ENCODE measurements at regions not wholly inside any gene's neighbourhood (a gene's known extent, or its start where the extent isn't known, plus 50 kb on each side); places are given as distances from the start of the nearest gene placed in this dataset.

DNA sequence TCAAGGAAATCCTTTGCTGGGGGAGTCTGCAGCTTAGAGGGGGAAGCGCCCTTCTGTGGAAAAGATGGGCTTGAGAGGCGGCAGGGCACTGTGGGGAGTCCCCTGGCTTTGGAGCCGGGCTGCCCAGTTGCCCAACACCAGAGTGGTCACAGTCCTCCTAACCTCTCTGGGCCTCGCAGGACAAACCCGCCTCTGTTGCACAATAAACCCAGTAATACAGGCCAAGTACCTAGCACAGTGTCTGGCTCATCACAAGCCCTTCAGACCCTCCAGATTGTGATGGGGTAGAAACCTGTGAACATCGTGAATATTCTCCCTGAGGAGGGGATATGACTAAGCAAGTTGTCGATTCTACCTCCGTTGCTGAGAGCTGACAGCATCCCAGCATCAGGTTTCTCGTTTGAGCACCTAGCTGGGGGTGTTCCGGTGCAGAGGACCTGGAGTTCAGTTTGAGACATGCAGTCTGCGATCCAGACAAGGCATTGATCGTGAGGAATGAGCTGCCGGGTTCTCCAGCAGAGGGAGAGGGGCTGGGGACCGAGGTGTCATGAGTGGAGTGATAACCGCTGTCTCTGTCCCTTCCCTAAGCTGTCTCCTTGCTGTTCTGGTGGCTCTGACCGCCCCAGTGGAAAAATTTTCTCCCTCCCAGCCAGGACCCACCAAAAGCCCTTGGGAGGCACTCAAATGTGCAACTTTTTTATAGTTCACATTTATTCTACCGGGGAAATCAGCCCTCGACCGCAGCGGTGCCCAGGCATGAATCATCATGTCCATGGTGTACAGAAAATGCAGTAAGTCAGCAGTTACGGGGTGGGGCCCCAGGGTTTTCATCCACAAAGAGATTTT is 161.9 kb downstream of the WSCD1 start:
- Histone ChIP-seq H3K27me3 (no peaks in the 10 kb centered on the region), H3K4me3 (no peak overlapping the region), H3K9me3 (no peaks in the 10 kb centered on the region), H3K4me2 (peak overlapping the region; percentile 59), H3K27ac (no peak overlapping the region), H4K20me1 (no peaks in the 10 kb centered on the region), H3K9ac (no peak overlapping the region), H3K36me3 (no peaks in the 10 kb centered on the region), H3K4me1 (peaks cover 13% of the 10 kb centered on the region)
- TF ChIP-seq Cebpa-rat (IDR thresholded peaks at IDR 0.05) = no peak

DNA sequence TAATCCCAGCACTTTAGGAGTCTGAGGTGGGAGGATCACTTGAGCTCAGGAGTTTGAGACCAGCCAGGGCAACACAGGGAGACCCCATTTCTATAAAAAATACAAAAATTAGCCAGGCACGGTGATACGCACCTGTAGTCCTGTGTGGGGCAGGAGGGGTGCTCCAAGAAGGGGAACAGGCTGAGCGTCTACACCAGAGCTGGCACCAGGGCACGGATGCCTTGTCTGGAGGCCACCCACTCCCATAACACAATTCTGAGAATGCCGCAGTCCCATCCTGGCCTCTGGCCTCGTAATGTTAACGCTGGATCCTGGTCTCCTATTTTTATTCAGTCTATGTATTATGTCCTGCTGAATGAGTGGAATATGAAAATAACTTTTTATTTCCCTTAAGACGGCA is 161.3 kb downstream of the WSCD1 start:
- peaks cover 13% of the 10 kb centered on the region for H3K4me1 ChIP-seq
- H3K27me3 ChIP-seq = no peaks in the 10 kb centered on the region
- H3K9ac ChIP-seq = no peak overlapping the region
- H3K4me3 ChIP-seq = no peak overlapping the region
- no peaks in the 10 kb centered on the region for H4K20me1 ChIP-seq
- no peaks in the 10 kb centered on the region for H3K9me3 ChIP-seq
- H3K27ac ChIP-seq = no peak overlapping the region
- no peak for TF ChIP-seq Cebpa-rat (IDR thresholded peaks at IDR 0.05)
- no peak overlapping the region for H3K4me2 ChIP-seq
- H3K36me3 ChIP-seq = no peaks in the 10 kb centered on the region

DNA sequence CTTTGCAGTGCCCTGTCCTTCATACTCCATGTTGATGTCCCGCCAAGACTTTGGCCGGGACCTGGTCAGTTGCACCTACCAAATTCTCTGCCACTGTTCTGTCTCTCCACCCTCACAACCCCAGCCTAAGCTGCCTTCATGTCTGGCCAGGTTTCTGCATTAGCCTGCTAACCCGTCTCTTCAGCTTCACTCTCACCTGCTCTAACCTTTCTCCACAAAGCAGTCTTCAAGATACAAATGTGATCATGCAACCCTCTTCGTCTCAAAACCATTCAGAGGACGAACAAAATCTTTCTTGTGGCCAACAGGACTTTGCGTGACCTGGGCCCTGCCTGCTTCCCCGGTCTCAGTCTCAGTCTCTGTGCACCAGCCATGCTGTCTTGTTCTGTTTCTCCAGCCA is 148.2 kb downstream of the WSCD1 start:
- peaks cover 7% of the 10 kb centered on the region for H3K9me3 ChIP-seq
- H3K27ac ChIP-seq = no peak overlapping the region
- no peaks in the 10 kb centered on the region for H3K27me3 ChIP-seq
- H4K20me1 ChIP-seq = no peaks in the 10 kb centered on the region
- no peak for TF ChIP-seq Cebpa-rat (IDR thresholded peaks at IDR 0.05)
- H3K4me3 ChIP-seq = no peak overlapping the region
- no peaks in the 10 kb centered on the region for H3K36me3 ChIP-seq
- no peak overlapping the region for H3K4me2 ChIP-seq
- H3K4me1 ChIP-seq = peaks cover 5% of the 10 kb centered on the region
- H3K9ac ChIP-seq = no peak overlapping the region

DNA sequence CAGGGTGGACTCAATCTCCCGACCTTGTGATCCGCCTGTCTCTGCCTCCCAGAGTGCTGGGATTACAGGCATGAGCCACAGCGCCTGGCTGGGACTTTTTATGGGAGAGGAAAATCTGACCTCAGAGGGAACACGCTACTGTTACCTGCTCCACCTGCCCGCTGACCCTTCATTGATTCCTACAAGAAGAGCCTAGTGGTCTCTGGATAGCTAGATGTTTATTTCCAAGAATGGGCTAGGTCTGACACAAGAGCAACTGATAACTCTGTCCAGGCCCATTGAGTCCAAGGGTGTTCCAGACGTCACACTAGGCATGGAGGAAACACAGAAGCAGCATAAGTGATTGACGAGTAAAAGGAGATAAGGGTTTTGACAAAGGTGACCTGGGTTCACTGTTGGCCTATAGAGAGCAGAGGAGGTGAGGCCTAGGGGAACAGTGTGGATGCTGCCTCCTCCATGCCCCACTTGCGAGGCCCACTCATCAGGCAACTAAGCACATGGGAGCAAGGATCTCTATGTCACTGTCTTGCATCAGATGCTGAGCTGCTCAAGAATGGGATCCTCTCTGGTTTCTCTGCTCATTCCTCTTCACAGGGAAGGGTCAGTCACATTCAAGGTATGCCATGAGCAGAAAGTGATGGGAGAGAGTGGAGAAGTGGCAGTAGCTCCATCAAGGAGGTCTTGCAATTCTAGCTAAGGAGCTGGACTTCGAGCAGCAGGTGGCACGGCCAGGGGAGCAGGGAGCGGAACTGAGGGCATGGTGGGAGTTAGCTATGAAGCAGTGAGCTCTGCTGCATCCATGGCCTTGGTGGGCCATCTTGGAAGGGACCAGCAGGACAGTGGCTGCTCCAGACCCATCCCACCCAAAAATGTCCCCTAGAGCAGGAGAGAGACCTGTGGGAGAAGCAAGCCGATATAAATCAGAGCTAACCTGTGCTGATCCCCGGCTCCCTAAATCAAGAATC is 145.2 kb downstream of the WSCD1 start:
- Histone ChIP-seq H3K36me3 (no peaks in the 10 kb centered on the region), H3K4me1 (no peaks in the 10 kb centered on the region), H3K27me3 (no peaks in the 10 kb centered on the region), H4K20me1 (no peaks in the 10 kb centered on the region), H3K4me3 (no peak overlapping the region), H3K9me3 (no peaks in the 10 kb centered on the region), H3K4me2 (no peak overlapping the region), H3K27ac (no peak overlapping the region), H3K9ac (no peak overlapping the region)
- TF ChIP-seq Cebpa-rat (IDR thresholded peaks at IDR 0.05) = no peak

DNA sequence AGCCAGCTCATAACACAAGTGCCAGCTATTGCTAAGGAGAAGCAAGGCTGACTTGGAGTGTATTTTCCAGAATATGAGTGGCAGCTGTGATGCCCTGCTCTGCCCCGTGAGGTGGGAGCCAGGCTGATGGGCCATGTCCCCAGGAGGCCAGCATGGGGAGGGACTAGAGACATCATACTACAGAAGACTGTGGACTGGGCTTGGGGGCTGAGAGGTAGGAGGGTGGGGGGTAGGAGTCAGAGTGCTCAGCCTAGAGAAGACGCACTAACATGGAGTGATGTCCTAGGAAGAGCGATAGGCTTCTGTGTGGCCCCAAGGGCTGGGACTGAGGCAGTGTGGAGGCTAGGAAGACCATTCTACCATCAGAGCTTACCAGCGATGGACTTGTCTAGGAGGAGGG is 143.7 kb downstream of the WSCD1 start:
- Histone ChIP-seq H3K4me2 (no peak overlapping the region), H3K36me3 (no peaks in the 10 kb centered on the region), H3K4me1 (no peaks in the 10 kb centered on the region), H3K9ac (no peak overlapping the region), H3K9me3 (no peaks in the 10 kb centered on the region), H3K27me3 (no peaks in the 10 kb centered on the region), H3K27ac (no peak overlapping the region), H4K20me1 (no peaks in the 10 kb centered on the region), H3K4me3 (no peak overlapping the region)
- TF ChIP-seq Cebpa-rat (IDR thresholded peaks at IDR 0.05) = no peak

DNA sequence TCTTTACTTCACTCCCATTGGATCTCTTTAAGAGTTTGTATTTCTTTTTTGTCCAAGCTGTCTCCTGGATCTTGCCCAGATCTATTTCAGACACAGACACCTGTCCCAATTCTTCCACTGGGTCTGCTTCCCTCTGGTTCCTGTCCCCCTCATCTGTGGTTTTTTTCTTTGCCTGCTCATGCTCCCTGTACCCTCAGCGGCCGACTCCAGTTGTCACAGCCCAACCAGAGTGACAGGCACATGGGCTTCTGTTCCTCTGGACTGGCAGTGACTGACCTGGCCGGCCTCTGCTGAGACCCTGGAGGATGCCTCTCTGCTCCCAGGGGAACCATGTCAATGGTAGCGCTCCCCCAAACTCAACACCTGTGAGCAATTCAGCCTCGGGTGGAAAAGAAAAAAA is 142.6 kb downstream of the WSCD1 start:
- Histone ChIP-seq H3K9me3 (no peaks in the 10 kb centered on the region), H3K4me2 (no peak overlapping the region), H3K36me3 (no peaks in the 10 kb centered on the region), H3K9ac (no peak overlapping the region), H3K27me3 (no peaks in the 10 kb centered on the region), H3K4me3 (no peak overlapping the region), H3K27ac (no peak overlapping the region), H3K4me1 (no peaks in the 10 kb centered on the region), H4K20me1 (no peaks in the 10 kb centered on the region)
- no peak for TF ChIP-seq Cebpa-rat (IDR thresholded peaks at IDR 0.05)

DNA sequence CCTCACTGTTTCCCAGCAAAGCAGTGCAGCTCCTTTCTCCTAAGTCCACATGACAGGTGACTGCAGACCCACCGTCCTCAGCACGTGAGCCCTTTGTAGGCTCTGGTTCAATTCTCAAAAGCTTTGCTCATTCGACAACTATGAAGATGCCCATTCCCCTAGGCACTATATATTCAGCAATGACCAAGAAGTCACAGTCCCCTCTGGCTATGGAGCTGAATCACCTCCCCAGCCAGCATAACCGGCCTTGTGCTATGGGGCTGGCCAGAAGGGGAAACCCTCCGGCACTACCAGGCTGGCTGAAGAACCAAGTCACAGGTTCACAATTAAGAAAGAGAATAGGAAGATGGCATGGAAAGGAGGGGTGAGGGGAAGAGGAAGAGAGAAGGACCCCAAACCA is 139.7 kb downstream of the WSCD1 start:
- Histone ChIP-seq H3K27ac (no peak overlapping the region), H3K4me2 (no peak overlapping the region), H3K9me3 (no peaks in the 10 kb centered on the region), H3K27me3 (no peaks in the 10 kb centered on the region), H3K4me3 (no peak overlapping the region), H4K20me1 (no peaks in the 10 kb centered on the region), H3K36me3 (no peaks in the 10 kb centered on the region), H3K4me1 (no peaks in the 10 kb centered on the region), H3K9ac (no peak overlapping the region)
- TF ChIP-seq Cebpa-rat (IDR thresholded peaks at IDR 0.05) = no peak

DNA sequence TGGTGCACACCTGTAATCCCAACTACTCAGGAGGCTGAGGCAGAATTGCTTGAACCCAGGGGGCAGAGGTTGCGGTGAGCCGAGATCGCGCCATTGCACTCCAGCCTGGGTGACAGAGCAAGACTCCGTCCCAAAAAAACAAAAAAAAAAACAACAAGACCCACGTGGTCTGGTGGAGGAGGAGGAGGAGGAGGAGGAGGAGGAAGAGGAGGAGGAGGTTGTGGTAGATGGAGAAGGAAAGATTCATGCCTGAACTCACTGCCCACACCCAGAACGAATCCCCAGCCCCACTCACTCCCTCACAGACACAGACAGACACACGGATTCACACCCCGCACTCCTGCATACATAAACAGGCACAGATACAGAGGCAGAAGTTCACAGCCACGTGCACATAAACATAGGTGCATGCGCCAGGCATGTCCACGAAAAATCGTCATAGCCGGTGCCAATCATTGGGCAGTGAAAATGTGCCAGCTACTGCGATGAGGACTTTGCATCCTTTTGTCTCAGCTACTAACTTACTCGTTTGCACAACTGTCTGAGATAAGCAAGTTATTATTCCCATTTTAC is 138.5 kb downstream of the WSCD1 start:
- Histone ChIP-seq H3K4me3 (no peak overlapping the region), H3K9me3 (no peaks in the 10 kb centered on the region), H3K9ac (no peak overlapping the region), H4K20me1 (no peaks in the 10 kb centered on the region), H3K36me3 (no peaks in the 10 kb centered on the region), H3K27ac (no peak overlapping the region), H3K27me3 (no peaks in the 10 kb centered on the region), H3K4me2 (no peak overlapping the region), H3K4me1 (no peaks in the 10 kb centered on the region)
- no peak for TF ChIP-seq Cebpa-rat (IDR thresholded peaks at IDR 0.05)

DNA sequence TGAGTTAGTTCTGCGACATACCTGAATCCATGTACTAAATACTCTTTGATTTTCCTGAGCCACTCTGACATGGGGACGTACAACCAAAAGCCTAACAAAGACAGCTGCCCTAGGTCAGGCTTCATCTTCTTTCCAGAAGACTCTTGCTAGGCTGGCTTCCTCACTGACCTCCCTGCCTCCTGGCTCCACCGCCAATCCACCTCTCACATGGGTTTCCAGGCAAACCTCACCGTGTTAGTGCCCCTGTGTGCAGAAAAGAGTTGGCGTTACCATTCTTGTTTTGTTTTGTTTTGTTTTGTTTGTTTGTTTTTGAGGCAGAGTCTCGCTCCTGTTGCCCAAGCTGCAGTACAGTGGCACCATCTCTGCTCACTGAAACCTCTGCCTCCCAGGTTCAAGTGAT is 135.3 kb downstream of the WSCD1 start:
- no peak overlapping the region for H3K4me2 ChIP-seq
- H3K9ac ChIP-seq = no peak overlapping the region
- H3K36me3 ChIP-seq = no peaks in the 10 kb centered on the region
- no peaks in the 10 kb centered on the region for H3K9me3 ChIP-seq
- no peak for TF ChIP-seq Cebpa-rat (IDR thresholded peaks at IDR 0.05)
- H4K20me1 ChIP-seq = no peaks in the 10 kb centered on the region
- H3K4me1 ChIP-seq = no peaks in the 10 kb centered on the region
- no peaks in the 10 kb centered on the region for H3K27me3 ChIP-seq
- no peak overlapping the region for H3K27ac ChIP-seq
- no peak overlapping the region for H3K4me3 ChIP-seq

DNA sequence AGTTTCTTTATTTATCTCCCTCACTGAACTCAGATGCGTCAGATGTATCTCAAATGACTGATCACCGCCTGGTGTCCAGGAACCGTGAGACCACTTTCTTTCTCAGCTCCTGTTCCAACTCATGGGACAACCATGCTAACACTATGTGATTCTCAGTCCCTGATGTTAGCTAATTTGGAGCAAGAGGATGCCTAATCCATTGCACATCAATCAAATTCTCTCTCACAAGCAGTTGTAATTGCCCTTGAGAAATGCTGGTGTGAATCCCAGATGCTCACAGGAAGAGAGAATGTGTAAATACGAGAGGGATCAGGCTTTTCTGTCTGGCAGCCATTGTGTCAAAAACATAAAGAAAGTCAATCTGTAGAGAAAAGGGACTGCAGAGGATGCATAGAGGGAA is 134.9 kb downstream of the WSCD1 start:
- H3K9me3 ChIP-seq = no peaks in the 10 kb centered on the region
- H3K36me3 ChIP-seq = no peaks in the 10 kb centered on the region
- H3K4me2 ChIP-seq = no peak overlapping the region
- no peak for TF ChIP-seq Cebpa-rat (IDR thresholded peaks at IDR 0.05)
- no peak overlapping the region for H3K9ac ChIP-seq
- H3K4me1 ChIP-seq = no peaks in the 10 kb centered on the region
- no peak overlapping the region for H3K27ac ChIP-seq
- no peaks in the 10 kb centered on the region for H4K20me1 ChIP-seq
- no peaks in the 10 kb centered on the region for H3K27me3 ChIP-seq
- H3K4me3 ChIP-seq = no peak overlapping the region
